HL-60 (cell line): ENCODE measurements at regions not wholly inside any gene's neighbourhood (a gene's known extent, or its start where the extent isn't known, plus 50 kb on each side); places are given as distances from the start of the nearest gene placed in this dataset.

Source experiments
- GABPA ChIP-seq: IDR thresholded peaks from 2 replicates; pipeline ENCODE4 v1.6.1; 2012; ENCODE audit warnings: low read depth
- POLR2AphosphoS5 ChIP-seq: IDR thresholded peaks from 2 replicates; pipeline ENCODE4 v1.6.1; 2012; ENCODE audit warnings: low read depth
- SPI1 ChIP-seq: IDR thresholded peaks from 2 replicates; pipeline ENCODE4 v1.6.1; 2012; ENCODE audit warnings: low read depth, mild to moderate bottlenecking, borderline replicate concordance
- TF ChIP-seq, protein P1 (sequence below): IDR thresholded peaks from one replicate; pipeline ENCODE4 v1.5.1; 2011; ENCODE audit warnings: low read length, control low read depth, inconsistent platforms; ENCODE audit not compliant: insufficient read depth
- TF ChIP-seq, protein P2 (sequence below): IDR thresholded peaks from 2 replicates; pipeline ENCODE4 v1.6.1; 2012; ENCODE audit warnings: low read depth; ENCODE audit not compliant: insufficient replicate concordance

GRCh38 chr4:106818764-106819163, 217.3 kb downstream of the DKK2 start:
- TF ChIP-seq, protein P1, sequence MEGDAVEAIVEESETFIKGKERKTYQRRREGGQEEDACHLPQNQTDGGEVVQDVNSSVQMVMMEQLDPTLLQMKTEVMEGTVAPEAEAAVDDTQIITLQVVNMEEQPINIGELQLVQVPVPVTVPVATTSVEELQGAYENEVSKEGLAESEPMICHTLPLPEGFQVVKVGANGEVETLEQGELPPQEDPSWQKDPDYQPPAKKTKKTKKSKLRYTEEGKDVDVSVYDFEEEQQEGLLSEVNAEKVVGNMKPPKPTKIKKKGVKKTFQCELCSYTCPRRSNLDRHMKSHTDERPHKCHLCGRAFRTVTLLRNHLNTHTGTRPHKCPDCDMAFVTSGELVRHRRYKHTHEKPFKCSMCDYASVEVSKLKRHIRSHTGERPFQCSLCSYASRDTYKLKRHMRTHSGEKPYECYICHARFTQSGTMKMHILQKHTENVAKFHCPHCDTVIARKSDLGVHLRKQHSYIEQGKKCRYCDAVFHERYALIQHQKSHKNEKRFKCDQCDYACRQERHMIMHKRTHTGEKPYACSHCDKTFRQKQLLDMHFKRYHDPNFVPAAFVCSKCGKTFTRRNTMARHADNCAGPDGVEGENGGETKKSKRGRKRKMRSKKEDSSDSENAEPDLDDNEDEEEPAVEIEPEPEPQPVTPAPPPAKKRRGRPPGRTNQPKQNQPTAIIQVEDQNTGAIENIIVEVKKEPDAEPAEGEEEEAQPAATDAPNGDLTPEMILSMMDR, result no peak
- TF ChIP-seq, protein P2, sequence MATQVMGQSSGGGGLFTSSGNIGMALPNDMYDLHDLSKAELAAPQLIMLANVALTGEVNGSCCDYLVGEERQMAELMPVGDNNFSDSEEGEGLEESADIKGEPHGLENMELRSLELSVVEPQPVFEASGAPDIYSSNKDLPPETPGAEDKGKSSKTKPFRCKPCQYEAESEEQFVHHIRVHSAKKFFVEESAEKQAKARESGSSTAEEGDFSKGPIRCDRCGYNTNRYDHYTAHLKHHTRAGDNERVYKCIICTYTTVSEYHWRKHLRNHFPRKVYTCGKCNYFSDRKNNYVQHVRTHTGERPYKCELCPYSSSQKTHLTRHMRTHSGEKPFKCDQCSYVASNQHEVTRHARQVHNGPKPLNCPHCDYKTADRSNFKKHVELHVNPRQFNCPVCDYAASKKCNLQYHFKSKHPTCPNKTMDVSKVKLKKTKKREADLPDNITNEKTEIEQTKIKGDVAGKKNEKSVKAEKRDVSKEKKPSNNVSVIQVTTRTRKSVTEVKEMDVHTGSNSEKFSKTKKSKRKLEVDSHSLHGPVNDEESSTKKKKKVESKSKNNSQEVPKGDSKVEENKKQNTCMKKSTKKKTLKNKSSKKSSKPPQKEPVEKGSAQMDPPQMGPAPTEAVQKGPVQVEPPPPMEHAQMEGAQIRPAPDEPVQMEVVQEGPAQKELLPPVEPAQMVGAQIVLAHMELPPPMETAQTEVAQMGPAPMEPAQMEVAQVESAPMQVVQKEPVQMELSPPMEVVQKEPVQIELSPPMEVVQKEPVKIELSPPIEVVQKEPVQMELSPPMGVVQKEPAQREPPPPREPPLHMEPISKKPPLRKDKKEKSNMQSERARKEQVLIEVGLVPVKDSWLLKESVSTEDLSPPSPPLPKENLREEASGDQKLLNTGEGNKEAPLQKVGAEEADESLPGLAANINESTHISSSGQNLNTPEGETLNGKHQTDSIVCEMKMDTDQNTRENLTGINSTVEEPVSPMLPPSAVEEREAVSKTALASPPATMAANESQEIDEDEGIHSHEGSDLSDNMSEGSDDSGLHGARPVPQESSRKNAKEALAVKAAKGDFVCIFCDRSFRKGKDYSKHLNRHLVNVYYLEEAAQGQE, result no peak
- TF ChIP-seq GABPA, result no peak
- no peak for TF ChIP-seq POLR2AphosphoS5
- TF ChIP-seq SPI1, result no peak
